ENCODE measurements at regions not wholly inside any gene's neighbourhood (a gene's known extent, or its start where the extent isn't known, plus 50 kb on each side); places are given as distances from the start of the nearest gene placed in this dataset.
A peak's percentile ranks its signal among the peaks of the same experiment; 100 is the strongest.

GRCh38 chrX:115494161-115494560 lies 66.8 kb upstream of the PLS3 start:
- peak; percentile 89 for FAIRE-seq

- no peak for FAIRE-seq
Measured at GRCh38 chrX:115499112-115499805, 61.7 kb upstream of the PLS3 start.

GRCh38 chrX:115503099-115503498 lies 57.9 kb upstream of the PLS3 start:
- no peak for FAIRE-seq

- no peak for FAIRE-seq
Measured at GRCh38 chrX:115504167-115504566, 56.8 kb upstream of the PLS3 start.
